GM12865 (cell line): ENCODE measurements at regions not wholly inside any gene's neighbourhood (a gene's known extent, or its start where the extent isn't known, plus 50 kb on each side); places are given as distances from the start of the nearest gene placed in this dataset.

Source experiments
- DNase-seq: peaks from one replicate; pipeline ENCODE4 v3.0.0; 2010; ENCODE audit warnings: low read depth
- H3K4me3 ChIP-seq: 2 replicates; pipeline ENCODE4 v1.5.1; 2011; ENCODE audit warnings: mild to moderate bottlenecking, low read depth, low read length, control low read depth
- TF ChIP-seq, protein P1 (sequence below): IDR thresholded peaks from 2 replicates; pipeline ENCODE4 v1.5.1; 2011; ENCODE audit warnings: low read length, control low read depth, low read depth, inconsistent platforms; ENCODE audit not compliant: insufficient read depth; ENCODE audit errors: missing control alignments

DNA sequence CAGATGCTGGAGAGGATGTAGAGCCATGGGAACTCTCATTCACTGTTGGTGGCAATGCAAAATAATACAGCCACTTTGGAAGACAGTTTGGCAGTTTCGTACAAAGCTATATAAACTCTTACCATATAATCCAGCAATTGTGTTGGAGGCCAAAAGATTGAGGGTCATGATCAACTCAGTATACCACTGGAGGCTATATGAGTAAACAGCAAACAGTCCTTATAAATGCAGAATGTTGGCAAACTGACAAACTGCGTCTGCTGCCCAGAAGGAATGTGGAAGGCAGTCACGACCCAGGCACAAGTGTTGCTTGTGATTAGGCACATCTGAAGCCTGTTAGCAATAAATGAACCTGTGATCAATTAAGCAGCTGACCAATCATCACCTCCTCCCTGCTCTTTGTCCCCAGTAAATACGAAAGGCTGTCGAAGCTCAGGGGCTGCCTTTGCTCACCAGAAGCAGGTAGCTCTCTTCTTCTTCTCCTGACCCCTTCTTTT, 98.1 kb upstream of the SPOPL start:
- DNase-seq, result no peak
- H3K4me3 ChIP-seq, result no peak overlapping the region
- TF ChIP-seq, protein P1, sequence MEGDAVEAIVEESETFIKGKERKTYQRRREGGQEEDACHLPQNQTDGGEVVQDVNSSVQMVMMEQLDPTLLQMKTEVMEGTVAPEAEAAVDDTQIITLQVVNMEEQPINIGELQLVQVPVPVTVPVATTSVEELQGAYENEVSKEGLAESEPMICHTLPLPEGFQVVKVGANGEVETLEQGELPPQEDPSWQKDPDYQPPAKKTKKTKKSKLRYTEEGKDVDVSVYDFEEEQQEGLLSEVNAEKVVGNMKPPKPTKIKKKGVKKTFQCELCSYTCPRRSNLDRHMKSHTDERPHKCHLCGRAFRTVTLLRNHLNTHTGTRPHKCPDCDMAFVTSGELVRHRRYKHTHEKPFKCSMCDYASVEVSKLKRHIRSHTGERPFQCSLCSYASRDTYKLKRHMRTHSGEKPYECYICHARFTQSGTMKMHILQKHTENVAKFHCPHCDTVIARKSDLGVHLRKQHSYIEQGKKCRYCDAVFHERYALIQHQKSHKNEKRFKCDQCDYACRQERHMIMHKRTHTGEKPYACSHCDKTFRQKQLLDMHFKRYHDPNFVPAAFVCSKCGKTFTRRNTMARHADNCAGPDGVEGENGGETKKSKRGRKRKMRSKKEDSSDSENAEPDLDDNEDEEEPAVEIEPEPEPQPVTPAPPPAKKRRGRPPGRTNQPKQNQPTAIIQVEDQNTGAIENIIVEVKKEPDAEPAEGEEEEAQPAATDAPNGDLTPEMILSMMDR, result no peak

DNA sequence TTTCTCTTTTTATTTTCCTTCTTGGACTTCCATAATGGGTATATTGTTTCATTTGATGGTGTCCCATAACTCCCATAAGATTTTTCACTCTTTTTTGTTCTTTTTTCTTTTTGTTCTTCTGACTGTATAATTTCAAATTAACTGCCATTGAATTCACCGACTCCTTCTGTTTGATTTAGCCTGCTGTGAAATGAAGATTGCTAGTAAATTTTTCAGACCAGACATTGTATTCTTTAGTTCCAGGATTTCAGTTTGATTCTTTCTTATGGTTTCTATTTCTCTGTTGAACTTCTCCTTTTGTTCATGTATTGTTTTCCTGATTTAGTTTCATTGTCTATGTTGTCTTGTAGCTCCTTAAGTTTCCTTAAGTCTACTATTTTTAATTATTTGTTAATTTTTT, 87.6 kb upstream of the SPOPL start:
- H3K4me3 ChIP-seq, result no peak overlapping the region
- DNase-seq, result no peak
- TF ChIP-seq, protein P1, result no peak

DNA sequence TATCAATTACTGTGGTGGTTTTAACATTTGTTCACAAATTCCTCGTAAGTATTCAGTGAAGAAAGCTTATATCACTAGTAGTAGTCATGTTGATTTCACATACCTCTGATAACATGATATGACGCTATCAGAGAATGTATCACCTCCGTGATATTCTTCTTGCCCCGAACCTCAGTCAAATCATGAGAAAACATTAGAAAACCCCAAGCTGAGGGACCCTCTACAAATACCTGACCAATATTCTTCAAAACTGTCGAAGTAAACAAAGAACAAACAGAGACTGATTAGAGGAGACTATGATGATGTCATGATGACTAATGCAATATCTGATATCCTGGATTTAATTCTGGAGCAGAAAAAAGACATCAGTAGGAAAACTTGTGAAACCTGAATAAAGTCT, 85.6 kb upstream of the SPOPL start:
- H3K4me3 ChIP-seq, result no peak overlapping the region
- no peak for DNase-seq
- TF ChIP-seq, protein P1, result no peak

DNA sequence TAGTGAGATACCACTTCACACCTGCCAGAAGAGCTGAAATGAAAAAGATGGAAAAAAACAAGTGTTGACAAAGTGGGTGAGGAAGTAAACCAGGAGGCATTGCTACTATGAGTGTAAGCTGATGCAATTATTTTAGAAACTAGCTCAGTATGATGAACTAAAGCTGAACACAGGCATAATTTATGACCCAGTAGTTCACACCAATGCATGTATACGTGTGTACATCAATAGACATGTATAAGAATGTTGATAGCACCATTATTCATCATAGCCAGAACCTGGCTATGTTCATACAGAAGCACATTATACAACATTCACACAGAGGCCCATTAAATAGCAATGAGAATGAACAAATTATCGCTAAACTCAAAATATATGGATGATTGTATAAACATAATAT, 83.1 kb upstream of the SPOPL start:
- DNase-seq, result no peak
- H3K4me3 ChIP-seq, result no peak overlapping the region
- TF ChIP-seq, protein P1, result no peak

DNA sequence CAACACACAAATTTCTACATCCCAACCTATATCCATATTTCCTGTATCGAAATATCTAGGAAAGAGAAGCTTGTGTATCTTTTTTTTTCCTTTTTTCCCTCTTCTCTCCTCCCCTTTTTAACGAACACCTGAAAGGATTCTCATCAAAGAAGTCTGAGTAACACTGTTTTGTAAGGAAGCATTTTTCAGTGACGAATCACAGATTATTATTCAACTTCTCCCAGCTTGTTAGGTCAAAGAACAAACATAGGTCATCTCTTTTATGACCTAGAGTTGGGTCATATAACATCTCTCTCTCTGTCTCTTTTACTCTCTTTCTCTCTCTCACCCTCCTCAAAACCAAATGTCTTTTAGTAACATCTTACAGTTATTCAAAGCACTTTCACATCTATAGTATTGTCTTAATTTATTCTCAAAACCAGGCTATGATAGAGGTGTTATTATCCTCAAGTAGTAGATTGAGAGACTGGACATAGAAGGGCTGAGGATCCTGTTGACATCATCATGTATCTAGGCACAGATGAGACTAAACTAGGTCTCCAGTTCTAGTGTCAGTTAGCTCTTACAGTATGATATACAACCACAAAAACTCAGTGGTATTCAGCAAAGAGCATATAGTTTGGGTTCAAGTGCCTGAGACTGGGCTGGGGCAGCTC, 80.1 kb upstream of the SPOPL start:
- H3K4me3 ChIP-seq, result no peak overlapping the region
- DNase-seq, result no peak
- TF ChIP-seq, protein P1, result no peak

DNA sequence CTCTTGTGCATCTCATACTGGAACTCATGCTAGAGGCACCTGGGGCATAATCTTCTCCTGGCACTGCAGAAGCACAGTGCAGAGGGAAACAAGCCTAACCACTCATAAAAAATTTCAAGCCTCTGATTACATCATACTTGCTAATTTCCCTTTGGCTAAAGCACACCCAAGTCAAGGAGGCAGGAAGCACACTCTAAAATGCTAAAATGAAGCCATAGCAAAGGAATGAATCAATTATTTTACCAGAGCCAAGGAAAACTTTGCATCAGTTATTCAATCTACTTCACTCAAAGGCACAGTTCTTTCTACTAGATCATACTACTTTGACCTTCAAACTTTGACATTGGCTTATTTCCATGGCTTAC, 79.6 kb upstream of the SPOPL start:
- TF ChIP-seq, protein P1, result no peak
- no peak overlapping the region for H3K4me3 ChIP-seq
- no peak for DNase-seq

DNA sequence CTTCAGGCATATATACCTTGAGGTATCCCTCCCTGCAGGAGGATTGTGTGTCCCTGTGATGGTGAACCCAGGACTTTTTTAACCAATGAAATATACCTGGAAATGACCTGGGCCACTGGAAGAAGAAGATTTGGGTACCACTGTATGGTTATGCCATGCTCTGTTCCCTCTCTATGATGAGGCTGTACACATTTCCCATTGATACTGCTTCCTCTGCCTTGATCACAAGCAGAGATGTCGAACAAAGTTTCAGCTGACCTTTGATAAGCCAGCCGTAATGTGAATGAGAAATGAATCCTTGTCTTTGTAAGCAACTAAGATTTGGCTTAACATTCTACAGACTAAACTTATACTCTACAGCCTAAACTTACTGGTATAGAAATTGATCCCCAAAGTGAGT, 78.4 kb upstream of the SPOPL start:
- H3K4me3 ChIP-seq, result no peak overlapping the region
- TF ChIP-seq, protein P1, result no peak
- DNase-seq, result no peak
